GM06990 (cell line): ENCODE measurements at regions not wholly inside any gene's neighbourhood (a gene's known extent, or its start where the extent isn't known, plus 50 kb on each side); places are given as distances from the start of the nearest gene placed in this dataset.
"Not testable (repeated sequence)": the region's sequence is repeated elsewhere in the genome, so short reads cannot be mapped to it uniquely, and the experiment has no call there.

ENCODE experiments used
- DNase-seq: peaks from one replicate; pipeline ENCODE4 v3.0.0-alpha.2; 2011; ENCODE audit not compliant: insufficient read length; ENCODE audit errors: extremely low read depth
- H3K27me3 ChIP-seq: replicated peaks from 2 replicates; pipeline ENCODE4 v1.6.0; 2011; ENCODE audit warnings: low read length; ENCODE audit not compliant: control insufficient read depth, insufficient read depth
- H3K36me3 ChIP-seq: 2 replicates; pipeline ENCODE4 v1.5.1; 2011; ENCODE audit warnings: low read length; ENCODE audit not compliant: control insufficient read depth, insufficient read depth
- H3K4me3 ChIP-seq: replicated peaks from 2 replicates; pipeline ENCODE4 v1.5.1; 2011; ENCODE audit warnings: low read depth, mild to moderate bottlenecking, control low read depth, low read length
- TF ChIP-seq, protein P1 (sequence below): IDR thresholded peaks from 2 replicates; pipeline ENCODE4 v1.5.1; 2011; ENCODE audit warnings: low read length, control low read depth, mild to moderate bottlenecking, inconsistent platforms; ENCODE audit not compliant: insufficient read depth, poor library complexity, severe bottlenecking

DNA sequence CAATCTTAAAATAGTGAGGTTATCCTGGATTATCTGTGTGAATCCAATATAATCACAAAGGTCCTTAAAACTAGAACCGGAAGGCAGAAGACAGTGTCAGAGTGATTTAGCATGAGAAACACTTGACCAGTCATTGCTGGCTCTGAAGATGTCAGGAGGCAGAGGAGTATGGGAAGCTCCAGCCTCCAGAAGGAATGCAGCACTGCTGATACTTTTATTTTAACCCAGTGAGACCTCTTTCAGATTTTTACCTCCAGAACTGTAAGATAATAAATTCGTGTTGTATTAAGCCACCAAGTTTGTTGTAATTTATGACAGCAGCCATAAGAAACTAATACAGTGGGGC, 134.4 kb upstream of the ZC3H12C start:
- H3K36me3 ChIP-seq: no peaks in the 10 kb centered on the region
- no peak overlapping the region for H3K4me3 ChIP-seq
- H3K27me3 ChIP-seq: no peaks in the 10 kb centered on the region
- TF ChIP-seq, protein P1, sequence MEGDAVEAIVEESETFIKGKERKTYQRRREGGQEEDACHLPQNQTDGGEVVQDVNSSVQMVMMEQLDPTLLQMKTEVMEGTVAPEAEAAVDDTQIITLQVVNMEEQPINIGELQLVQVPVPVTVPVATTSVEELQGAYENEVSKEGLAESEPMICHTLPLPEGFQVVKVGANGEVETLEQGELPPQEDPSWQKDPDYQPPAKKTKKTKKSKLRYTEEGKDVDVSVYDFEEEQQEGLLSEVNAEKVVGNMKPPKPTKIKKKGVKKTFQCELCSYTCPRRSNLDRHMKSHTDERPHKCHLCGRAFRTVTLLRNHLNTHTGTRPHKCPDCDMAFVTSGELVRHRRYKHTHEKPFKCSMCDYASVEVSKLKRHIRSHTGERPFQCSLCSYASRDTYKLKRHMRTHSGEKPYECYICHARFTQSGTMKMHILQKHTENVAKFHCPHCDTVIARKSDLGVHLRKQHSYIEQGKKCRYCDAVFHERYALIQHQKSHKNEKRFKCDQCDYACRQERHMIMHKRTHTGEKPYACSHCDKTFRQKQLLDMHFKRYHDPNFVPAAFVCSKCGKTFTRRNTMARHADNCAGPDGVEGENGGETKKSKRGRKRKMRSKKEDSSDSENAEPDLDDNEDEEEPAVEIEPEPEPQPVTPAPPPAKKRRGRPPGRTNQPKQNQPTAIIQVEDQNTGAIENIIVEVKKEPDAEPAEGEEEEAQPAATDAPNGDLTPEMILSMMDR: no peak
- DNase-seq: no peak

DNA sequence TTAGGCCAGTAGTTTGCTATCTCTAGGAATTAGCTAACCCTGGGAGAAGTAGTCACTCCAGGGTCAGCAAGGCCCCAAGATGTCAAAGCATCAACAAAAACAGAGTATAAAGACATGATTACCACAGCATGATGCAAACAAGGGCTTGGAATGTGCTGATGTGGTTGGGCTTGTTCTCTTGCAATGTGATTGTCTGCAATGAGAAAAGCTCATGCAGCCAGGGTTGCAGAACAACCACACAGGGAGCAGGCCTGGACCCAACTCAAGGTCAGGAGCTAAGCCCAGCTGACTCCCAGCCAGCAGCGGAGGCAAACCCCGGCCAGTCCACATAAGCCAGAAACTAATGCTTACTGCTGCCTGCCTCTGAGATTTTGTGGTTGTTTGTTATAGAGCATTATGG, 132.4 kb upstream of the ZC3H12C start:
- no peak for DNase-seq
- Histone ChIP-seq H3K4me3 (no peak overlapping the region), H3K27me3 (no peaks in the 10 kb centered on the region), H3K36me3 (no peaks in the 10 kb centered on the region)
- TF ChIP-seq, protein P1: no peak

DNA sequence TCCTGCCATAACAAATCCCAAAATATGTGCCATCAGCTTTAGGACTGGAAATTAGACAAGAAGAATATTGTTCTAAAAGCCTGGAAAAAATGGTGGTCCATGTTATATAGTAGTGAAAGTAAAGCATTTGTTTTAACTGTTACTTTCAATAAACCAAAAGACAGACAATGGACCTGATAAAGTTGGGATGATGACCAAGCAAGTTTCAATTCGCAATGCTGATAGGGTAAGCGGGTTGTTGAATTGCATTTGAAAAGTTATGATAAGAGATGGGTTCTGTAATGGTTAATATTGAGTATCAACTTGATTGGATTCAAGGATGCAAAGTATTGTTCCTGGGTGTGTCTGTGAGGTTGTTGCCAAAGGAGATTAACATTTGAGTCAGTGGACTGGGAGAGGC, 131.9 kb upstream of the ZC3H12C start:
- Histone ChIP-seq H3K4me3 (no peak overlapping the region), H3K27me3 (no peaks in the 10 kb centered on the region), H3K36me3 (no peaks in the 10 kb centered on the region)
- TF ChIP-seq, protein P1: no peak
- no peak for DNase-seq

DNA sequence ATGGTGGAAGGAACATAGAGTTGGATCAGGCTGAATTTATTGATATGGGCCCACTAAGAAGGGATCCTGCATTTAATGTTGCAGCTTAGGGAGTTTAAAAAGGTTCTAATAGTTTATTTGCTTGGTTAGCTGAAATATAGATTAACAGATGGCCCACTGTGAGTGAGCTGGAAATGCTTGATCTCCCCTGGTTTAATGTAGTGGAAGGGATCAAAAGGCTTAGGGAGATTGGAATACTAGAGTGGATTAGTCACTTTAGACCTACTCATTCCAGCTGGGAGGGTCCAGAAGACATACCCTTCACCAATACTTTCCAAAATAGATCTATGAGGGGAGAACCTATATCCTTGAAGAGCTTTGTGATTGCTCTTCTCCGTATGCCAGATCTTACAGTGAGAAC, 130.1 kb upstream of the ZC3H12C start:
- Histone ChIP-seq H3K4me3 (no peak overlapping the region), H3K36me3 (no peaks in the 10 kb centered on the region), H3K27me3 (no peaks in the 10 kb centered on the region)
- TF ChIP-seq, protein P1: no peak
- no peak for DNase-seq

GRCh38 chr11:109964487-109964886, 128.7 kb upstream of the ZC3H12C start:
- no peak overlapping the region for H3K4me3 ChIP-seq
- DNase-seq: no peak
- no peaks in the 10 kb centered on the region for H3K27me3 ChIP-seq
- TF ChIP-seq, protein P1: no peak
- H3K36me3 ChIP-seq: no peaks in the 10 kb centered on the region

DNA sequence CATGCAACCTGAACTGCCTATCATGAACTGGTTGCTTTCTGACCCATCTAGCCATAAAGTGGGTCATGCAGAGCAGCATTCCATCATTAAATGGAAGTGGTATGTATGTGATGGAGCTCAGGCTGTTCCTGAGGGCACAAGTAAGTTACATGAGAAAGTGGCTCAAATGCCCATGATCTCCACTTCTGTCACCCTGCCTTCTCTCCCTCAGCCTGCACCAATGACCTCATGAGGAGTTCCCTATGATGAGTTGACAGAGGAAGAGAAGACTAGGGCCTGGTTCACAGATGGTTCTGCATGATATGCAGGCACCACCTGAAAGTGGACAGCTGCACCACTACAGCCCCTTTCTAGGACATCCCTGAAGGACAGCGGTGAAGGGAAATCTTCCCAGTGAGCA, 127.7 kb upstream of the ZC3H12C start:
- H3K36me3 ChIP-seq, H3K27me3 ChIP-seq: not testable (repeated sequence)

DNA sequence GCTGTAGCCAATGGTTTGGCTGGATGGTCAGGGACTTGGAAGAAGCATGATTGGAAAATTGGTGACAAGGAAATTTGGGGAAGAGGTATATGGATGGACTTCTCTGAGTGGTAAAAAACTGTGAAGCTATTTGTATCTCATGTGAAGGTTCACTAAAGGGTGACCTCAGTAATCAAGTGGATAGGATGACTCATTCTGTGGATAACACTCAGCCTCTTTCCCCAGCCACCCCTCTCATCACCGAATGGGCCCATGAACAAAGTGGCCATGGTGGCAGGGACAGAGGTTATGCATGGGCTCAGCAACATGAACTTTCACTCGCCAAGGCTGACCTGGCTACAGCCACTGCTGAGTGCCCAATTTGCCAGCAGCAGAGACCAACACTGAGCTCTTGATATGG, 127.3 kb upstream of the ZC3H12C start:
- H3K36me3 ChIP-seq, DNase-seq, H3K27me3 ChIP-seq, H3K4me3 ChIP-seq: not testable (repeated sequence)

More for the DNA sequence above, 127.7 kb upstream of the ZC3H12C start:
- H3K4me3 ChIP-seq, DNase-seq: not testable (repeated sequence)

- H3K4me3 ChIP-seq, DNase-seq, H3K36me3 ChIP-seq, H3K27me3 ChIP-seq: not testable (repeated sequence)
These were observed 126.1 kb upstream of the ZC3H12C start for GRCh38 chr11:109967136-109967535.
